ENCODE measurements at regions not wholly inside any gene's neighbourhood (a gene's known extent, or its start where the extent isn't known, plus 50 kb on each side); places are given as distances from the start of the nearest gene placed in this dataset.
"Not testable (repeated sequence)": the region's sequence is repeated elsewhere in the genome, so short reads cannot be mapped to it uniquely, and the experiment has no call there.

DNA sequence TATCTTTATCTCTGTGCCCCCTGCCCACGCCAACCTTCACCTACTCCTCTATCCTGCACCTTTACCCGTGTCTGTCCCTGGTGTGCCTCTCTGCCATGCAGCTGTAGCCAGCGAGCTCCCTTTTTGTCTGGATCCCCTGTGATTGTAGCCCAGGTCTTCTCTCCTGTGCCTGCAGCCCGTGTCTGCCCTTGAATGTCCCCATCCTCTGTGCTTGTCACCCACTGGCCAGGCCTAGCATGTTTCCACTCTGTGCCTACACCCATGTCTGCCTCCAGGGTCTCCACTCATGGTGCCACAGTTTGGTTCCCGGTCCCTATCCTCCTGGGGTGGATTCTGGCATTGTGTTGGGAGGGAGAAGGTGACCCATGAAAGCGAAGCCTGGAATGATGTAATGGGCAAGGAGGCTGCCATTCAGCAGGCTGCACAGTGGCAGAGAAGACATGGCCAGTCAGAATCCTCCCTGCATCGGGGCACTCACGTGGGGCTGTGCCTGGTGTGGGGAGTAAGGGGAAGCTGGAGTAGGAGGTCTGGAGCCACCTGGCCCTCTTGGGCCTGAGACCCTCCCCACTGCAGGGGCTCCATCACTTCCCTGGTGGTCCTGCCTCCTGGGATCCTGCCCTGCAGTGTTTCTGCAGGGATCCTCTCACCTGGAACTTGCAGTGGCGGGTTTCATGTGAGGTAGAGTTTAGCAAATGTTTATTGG, 101.0 kb downstream of the GOSR1 start:
- DNase-seq, result not testable (repeated sequence)

Data from NCI-H510A treated with DMSO at 0.1 percent for 48 hours (cell line).